ENCODE measurements at regions not wholly inside any gene's neighbourhood (a gene's known extent, or its start where the extent isn't known, plus 50 kb on each side); places are given as distances from the start of the nearest gene placed in this dataset.

DNA sequence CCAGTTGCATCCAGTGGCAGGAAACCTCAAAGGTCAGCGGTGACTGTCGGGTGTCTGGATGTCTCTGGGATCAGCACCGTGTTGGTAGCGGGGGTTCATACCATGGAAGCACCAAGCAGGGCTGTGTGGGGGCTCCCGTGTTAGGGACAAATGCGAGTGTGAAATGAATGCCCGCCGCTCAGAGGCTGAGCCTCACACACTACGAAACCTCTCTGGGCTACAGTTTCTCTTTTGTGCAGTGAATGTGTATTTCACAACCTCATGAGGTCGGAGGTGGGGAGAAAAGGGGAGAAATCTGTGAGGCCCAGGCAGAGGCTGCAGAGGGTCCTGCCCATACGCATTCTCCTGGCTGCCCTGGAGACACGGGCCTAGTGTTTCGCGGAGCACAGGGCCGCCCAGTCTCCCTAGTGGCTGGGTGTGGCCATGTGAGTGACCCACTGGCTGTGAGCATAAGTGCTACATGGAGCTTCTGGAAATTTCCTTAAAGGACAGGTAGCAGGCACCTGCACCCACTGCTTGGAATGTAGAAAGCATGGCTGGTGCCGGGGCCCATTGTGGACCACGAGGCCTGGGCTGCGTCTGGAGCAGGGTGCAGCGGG, 138.0 kb upstream of the GLI2 start:
- no peak for DNase-seq

DNA sequence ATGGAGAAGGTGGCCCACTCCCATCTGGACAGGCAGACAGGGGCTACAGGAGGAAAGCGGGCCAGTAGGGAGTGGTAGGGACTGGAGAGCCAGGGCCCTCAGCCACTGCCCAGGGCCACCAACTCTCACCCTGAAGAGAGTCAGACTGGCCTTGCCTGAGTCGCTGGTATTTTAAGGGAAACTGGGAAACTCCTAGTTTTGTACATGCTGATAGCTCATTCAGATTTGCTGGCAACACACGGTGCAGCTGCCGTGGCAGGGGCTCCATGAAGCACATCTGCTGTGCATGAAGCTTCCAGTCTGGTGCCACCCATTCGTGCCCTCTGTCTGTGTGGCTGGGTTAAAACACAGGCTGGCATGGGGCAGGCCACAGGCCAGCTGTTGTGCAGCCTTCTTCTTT, 137.3 kb upstream of the GLI2 start:
- no peak for DNase-seq

DNA sequence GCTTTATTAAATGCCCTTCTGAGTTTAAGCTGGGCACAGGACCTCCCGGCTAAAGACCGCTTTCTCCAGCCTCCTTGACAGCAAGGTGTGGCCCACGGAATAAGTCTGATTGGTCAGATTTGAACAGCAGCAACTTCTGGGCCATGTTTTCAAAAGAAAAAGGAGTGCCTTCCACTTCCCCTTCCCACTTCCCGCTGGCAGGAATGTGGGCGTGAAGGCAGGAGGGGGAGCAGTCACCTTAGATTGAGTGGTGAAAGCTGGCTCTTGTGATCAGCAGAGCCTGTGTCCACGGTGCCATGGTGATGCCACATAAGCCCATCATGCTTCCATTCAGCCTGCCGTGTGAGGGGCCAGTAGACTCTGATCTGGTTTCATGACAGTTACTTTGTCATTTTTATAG, 136.6 kb upstream of the GLI2 start:
- DNase-seq, result no peak

DNA sequence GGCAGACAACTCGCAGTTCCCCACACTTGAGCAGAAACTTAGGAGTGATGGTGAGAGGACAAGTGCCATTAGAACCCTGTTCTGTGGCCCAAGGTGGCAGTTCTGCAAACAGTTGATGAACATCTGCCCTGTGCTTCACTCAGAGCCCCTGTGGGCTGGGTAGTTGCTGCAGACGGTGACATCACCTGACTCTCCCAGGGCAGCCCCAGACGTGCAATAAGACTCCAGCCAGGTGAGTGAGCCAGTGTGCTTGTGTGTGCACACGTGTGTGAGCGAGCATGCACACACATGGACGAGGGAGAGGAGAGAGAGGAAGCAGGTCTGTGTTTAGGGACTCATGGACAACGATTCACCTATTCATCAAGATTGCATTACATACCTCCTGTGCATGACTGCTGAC, 136.0 kb upstream of the GLI2 start:
- DNase-seq, result no peak

DNA sequence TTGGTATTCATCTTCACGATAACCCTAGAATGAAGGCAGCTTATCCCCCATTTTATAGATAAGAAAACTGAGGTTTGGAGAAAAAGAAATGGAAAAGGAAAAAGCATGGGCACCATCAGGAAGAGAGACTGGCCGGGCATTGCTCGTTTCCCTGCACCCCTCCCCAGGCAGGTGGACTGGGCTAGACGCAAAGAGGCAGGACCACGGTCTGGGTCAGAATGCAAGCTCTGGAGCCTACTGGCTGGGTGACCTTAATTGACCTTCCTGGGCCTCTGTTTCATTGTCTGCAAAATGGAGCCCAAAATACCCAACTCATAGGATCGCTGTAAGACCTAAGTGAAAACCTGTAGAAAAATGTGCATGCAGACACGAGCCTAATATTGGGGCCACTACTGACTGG, 135.3 kb upstream of the GLI2 start:
- no peak for DNase-seq

DNA sequence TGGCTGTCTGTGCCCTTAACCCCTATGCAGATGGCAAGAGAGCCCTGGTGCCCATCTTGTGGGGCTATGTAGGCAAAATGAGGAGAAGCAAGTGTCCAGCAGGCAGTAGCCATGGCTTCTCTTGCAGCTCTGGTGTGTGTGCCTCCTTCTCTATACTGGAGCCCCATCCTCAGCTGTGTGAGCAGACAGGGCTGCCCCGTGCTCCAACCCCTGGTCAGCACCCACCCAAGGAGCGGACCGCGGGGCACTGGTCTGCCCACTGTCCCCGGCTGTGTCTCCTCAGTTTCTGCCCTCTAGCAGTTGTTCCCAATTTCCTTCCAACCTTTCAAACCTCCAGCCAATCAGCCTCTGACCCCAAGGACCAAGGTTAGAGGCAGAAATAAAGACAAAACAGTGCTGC, 134.9 kb upstream of the GLI2 start:
- no peak for DNase-seq

DNA sequence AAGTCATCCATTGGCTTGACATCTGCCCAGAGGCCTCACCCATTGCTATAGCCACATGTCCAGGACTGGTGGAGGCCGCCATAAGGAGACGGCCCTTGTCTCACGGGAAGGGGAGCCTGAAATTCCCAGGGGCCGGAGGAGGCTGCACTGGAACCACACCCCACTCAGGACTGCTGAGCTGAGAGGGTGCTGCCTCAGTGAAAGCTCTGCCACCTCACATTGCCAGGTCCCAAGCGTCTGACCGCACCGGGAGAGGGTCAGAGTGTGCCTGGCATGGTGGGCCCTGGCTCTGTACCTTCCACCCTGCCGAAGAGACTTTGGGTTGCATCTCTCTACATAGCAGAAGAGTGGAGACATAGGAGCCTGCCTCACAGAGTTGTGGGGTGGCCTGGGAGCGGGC, 134.1 kb upstream of the GLI2 start:
- DNase-seq, result no peak

DNA sequence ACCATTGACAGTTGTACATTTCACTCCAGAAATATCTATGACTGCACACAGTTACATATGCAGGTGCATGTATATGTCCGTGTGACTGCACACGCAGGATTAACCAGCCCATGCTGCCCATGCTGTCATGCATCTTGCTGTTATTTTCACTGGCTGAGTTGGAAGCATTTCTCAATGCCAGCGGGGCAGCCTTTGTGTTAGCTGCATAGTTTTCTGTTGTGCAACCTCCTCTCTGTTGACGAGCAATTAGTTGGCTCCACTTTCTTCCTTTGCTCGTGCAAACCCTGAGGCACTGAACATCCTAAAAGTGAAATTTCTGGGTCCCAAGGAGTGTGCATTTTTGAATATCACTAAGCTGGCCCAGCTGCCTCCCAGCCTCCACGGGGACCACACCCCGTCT, 133.4 kb upstream of the GLI2 start:
- no peak for DNase-seq

DNA sequence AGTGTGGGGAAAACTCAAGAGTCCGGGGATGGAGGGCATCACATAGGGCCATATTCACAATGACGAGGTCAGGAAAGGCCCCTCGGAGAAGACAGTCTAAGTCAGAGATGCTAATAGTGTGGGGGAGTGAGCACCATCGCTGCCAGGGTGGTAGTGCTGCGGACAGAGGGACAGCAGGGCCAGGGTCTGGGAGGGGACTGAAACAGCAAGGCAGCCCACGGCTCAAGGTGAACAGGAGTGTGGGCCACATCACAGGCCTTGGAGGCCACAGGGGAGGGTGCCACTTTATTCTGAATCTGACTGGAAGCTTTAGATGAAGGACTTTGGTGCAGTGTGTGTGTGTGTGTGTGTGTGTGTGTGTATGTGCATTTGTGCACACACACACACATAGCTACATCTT, 130.9 kb upstream of the GLI2 start:
- no peak for DNase-seq

DNA sequence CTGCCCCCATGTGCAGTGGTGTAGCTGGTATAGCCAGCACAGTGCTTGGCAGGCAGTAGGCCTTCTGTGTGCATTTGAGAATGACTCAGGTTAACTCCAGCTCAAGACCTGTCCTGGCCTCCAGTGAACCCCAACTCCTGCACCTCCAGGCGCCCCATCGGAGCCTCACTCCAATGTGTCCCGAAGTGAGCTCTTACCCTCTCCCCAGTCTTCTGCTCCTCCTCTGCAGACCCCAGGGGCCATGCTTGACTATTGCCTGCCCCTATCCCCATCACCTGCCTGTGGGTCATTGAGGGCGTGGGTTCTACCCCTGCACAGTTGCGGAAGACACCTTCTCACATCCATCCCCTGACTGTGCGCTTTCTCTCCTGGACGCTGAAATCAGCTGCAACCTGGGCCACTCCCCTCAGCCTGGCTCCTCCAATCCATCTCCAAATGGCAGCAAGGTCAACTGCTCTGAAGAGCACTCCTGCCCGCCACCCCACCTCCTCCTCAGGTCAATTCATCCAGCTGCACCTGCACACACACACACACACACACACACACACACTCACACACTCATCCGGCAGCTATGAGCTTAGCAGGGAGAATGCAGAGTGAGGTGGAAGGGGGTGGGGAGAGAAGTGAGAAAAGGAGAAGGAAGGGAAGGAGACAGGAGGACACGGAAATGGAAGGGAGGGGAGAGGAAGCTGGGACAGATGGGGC, 130.3 kb upstream of the GLI2 start:
- DNase-seq, result no peak

DNA sequence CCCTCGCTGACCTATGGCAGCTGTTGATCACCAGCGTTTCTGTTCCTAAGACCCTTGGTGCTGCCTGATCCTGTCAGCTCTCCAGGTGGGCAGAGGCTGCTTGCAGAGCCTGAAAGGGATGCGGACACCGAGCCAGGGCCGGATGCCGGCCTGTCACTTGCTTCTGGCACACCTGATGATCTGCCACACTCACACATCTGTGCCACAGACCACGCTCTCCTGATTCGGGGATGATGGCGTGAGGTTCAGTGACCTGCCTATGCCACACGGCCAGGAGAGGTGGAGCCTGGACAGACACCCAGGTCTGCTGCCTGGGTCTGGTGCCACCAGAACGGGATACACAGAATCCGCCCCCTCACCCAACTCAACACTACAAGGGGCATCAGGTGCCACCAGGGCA, 129.4 kb upstream of the GLI2 start:
- DNase-seq, result no peak

DNA sequence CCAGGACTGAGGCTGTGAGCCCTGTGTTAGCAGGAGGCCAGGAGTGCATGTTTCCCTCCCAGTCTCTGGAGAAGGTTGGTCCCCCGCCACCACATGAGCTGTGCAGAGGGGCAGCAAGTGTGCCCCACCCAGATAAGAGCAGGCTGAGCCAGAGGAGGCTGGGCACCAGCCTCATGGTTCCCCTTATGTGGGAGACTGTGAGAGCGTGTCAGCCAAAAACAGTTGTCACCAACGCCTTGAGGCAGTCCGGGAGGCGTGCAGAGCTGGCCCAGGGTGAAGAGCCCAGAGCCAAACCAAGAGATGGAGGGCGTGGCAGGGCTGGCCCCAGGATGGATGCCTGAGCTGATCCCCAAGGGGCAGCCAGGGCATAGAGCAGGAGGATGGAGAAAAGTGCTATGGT, 128.7 kb upstream of the GLI2 start:
- DNase-seq, result no peak

DNA sequence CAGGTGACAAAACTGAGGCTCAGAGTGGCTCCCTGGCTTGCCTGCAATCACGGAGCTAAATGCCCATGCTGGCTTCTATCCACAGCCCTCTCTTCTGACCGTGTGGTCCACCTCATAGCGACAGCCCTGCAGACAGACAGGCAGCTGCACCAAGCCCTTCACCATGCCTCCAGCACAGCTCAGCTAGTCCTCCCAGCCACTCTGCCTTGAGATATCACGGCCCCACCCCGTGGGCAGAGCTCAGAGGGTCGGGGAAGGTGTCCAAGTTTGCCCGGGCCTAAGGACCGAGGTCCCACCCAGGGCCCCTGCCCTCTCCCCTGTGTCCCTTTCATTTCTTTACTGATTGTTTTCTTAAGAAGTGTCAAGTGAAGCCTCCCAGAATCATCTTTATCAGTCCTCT, 128.2 kb upstream of the GLI2 start:
- DNase-seq, result no peak

DNA sequence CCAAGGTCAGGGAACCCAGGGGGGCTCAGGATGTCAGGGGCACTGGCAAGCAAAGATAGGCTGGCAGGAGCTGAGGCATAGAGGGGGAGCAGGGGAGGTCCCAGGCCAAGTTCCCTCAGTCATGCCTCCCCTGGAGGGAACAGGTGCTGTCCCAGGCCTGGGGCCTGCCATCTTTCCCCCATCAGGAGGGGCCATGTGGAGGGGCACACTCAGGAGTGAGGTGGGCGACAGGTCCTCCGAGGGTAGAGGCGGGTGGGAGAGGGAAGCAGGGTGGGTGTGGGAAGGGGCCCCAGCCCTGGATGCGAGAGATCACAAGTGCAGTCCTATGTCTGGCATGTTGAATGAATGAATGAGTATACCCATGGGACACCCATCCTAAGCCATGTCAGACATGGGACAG, 127.7 kb upstream of the GLI2 start:
- no peak for DNase-seq

DNA sequence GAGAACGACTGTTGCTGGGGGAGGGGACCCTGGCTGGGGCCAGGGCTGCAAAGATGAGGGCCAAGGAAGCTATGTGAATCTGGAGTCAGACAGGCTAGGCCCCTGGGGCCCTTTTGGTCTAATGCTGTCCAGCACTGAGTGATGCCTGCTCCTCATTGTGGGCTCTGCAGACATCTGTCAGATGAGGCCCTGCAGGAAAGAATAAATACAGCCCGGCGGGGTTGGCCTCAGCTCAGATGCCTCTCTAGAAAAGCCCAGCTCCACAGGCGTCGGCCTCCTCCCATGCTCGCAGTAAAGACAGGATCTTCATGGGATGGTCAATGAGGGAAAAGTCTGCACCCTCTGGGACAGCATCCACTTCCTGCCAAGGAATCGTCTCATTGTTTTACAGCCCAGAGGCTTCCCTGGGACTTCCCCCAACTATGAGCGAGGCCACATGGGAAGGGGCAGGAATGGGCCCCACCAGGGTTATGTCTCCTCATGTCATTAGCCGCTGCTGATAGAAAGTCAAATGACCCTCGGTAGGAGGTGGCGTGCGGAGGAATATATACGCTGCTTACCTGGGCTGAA, 125.8 kb upstream of the GLI2 start:
- DNase-seq, result no peak

DNA sequence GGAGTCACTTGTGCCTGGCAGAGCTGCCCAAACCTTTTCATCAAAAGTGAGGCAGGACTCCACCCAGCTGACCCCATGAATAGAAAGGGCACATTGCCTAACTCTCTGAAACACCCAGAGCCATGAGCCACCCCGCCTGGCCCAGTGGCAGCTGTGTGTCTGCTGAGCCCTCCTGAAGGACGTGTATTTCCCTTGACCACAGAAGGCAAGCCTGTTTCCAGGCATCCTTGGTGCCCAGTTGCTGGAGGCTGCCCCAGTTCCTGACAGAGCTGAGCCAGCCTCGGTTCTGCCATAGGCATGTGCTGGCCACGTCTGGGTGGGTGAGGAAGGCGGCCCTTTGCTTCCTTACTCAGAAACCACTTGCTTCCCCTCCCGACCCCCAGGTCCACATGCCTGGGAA, 124.7 kb upstream of the GLI2 start:
- no peak for DNase-seq

DNA sequence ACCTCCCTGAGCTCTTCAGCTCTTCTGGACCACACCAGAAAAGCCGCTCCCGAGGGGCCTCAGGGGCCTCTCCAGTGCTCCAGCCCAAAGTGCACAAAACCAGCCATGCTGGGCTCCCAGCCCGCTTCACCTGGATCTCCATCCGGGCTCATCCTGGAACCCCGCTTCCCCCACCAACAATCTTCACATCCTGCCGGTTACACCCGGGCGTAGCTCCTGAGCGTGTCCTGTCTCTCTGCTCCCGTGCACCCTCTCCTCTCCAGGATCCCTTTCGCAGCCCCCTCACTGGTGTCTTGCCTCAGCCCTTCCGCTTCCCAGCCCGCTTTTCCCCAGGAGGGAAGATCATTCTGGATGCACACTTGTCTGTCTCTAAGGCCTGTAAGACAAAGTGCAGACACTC, 123.7 kb upstream of the GLI2 start:
- no peak for DNase-seq

DNA sequence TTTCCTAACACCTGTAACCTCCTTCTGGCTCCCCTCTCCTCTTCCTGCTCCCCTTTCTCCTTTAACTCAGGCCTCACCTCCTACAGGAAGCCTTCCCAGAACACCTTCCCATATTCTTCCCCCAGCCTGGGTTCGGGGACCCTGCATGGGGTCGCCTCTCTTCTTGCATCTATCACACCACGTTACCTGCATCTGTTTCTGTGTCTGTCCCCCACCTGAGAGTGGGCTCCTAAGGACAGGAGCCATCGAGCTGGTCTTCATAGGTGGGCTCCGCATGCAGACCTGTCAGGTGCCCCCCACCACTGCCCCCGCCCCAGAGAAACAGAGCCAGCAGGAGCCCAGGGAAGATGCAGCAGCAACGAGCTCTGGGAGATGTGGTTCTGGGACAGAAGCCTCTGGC, 123.2 kb upstream of the GLI2 start:
- no peak for DNase-seq

DNA sequence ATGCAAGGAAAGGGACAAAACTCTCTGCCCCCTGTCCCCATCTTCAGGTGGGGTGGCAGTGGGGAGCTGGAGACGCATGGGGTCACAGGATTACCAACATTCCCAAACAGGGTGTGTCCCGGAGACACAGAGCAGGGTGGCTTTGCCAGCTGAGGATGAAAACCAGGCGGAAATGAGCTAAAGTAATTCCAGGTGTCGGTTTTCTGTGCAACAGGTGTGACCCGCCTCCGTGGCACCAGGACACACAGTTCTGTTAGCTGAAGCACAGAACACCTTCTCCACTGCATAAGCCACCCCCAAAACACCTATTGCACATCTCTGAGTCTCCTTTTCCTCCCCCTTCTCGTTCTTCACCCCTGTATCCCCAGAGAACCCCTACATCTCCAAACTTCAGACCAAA, 122.7 kb upstream of the GLI2 start:
- DNase-seq, result no peak

DNA sequence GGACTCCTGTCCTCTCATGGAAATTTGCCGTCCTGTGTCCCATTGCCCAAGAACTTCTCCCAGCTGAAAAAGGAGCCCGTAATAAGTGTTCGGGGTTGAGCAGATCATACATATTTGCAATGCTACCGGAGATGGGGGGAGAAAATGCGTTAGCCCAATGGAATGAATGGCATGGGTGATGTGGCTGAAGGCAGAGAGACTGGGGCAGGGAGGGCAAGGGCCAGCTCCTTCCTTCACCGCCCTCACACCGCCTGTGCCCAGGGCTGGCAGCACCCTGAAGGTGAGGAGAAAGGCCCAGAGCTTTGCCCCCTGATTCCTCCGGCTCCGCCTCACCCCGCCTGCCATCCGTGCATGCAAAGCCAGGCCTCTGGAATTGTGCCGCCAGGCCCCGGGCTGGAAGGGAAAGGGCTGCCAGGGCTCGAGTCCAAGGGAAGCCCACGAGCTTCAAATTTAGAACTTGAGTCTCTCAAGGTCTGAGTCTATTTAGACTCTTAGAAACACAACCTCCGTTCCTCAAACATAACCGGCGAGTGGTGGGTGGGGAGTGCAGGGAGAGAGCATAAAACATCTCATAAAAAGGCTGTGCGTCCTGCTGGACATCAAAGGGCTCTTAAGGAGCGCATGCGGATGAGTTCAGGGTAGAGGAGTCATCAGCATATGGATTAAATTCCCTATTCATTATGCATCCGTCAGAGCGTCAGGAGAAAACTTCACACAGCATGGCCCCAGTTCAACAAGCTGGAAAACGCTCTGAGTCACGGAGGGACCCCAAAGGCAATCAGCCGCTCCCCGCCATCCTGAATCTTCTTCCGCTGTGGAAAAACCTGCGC, 121.7 kb upstream of the GLI2 start:
- no peak for DNase-seq

DNA sequence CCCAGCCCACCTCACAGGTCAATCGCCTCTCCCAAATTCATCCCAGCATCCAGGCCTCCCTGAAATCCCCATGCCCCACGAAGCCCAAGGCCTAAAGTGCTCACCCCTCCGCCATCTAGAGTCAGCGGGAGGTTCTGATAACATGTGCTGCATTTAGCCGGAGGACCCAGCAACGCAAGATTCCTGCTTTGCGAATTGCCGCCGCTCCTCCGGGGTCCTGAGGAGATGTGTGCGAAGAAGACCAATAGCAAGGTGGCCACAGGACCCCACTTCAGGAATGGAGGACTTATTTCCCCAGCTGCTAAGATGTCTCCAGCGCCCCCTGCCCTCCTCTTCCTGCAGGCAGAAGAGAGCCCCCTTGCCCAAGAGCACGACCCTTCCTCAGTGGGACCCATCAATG, 120.8 kb upstream of the GLI2 start:
- DNase-seq, result no peak

DNA sequence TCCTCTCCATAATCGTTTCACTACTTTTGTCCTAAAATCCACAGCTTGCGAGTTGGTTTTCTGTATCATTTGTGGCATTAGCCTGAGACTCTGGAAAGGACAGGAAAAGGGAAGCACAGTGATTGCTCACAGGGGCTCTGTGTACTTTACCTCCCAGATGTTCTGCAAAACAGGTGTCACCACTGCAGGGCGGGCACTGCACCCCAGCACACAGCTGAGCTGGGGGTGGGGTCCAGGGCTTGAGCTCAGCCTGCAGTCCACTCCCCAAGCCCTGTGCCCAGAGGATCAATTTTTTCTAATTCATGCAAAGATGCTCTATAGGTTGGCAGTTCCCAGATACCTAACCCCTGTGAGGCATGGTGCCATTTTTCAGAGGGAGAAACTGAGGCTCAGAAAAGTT, 119.4 kb upstream of the GLI2 start:
- no peak for DNase-seq

DNA sequence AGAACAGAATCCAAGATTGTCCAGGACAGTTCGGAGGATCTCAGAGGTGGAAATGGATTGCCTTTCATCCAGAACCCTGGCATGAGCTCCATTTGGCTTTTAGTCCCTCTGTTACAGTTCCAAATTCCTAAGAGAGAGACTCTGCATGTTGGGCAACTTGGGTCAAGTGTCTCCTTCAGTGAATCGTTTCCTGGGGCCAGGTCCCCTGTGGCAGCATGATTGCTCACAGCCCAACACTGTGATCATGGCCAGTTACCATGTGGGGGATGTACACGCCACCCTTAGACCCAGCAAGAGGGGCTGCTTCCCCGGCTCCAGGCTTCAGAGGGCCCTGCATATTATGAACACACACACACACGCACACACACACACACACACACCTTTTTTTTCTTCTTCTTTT, 118.6 kb upstream of the GLI2 start:
- DNase-seq, result no peak

DNA sequence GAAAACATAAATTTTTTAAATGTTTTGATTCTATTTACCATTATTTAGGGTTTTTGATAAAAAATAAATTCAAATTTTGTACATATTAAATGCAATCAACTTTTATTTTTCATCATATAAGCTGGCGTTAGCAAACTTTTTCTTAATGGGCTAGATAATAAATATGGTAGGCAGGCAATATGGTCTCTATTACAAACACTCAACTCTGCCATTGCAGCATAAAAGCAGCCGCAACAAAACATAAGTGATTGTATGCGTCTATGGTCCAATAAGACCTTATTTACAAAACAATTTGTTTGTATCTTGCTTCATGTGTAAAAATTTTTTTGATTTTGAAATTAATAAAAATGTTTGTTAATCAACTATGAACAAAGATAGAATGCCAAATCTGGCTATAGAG, 116.8 kb upstream of the GLI2 start:
- DNase-seq, result no peak

Data from T1000 (cell line).